ENCODE measurements at regions not wholly inside any gene's neighbourhood (a gene's known extent, or its start where the extent isn't known, plus 50 kb on each side); places are given as distances from the start of the nearest gene placed in this dataset.
A peak's percentile ranks its signal among the peaks of the same experiment; 100 is the strongest.

GRCh38 chr3:194245975-194246561 is 105.1 kb downstream of the CPN2 start:
- TF ChIP-seq EZH2phosphoT487 (IDR thresholded peaks at IDR 0.05; ENCODE audit: low read depth) (no peak), CTCF (IDR thresholded peaks at IDR 0.05; ENCODE audit: low read depth, low read length) (peak; percentile 5; the same call in 1 of the 2 replicates)
